SU-DHL-6 (cell line): ENCODE measurements at regions not wholly inside any gene's neighbourhood (a gene's known extent, or its start where the extent isn't known, plus 50 kb on each side); places are given as distances from the start of the nearest gene placed in this dataset.

Experiments used
- H2AFZ ChIP-seq: fragments of 200-600 bp; sonication (generic); 2 replicates; pipeline ENCODE4 v1.6.1; 2014; ENCODE audit warnings: low read depth, mild to moderate bottlenecking, moderate library complexity, mixed read lengths, antibody characterized with exemption, low read length; ENCODE audit not compliant: severe bottlenecking
- H3F3A ChIP-seq: fragments of 200-600 bp; shearing (Covaris generic); 2 replicates; pipeline ENCODE4 v1.6.0; 2016; ENCODE audit warnings: antibody characterized with exemption, mild to moderate bottlenecking; ENCODE audit not compliant: insufficient read depth
- H3K27ac ChIP-seq: fragments of 200-600 bp; sonication (generic); 2 replicates; pipeline ENCODE4 v1.5.1; 2016; ENCODE audit warnings: low read depth, mild to moderate bottlenecking, low read length, moderate library complexity, mixed read lengths
- H3K27me3 ChIP-seq: fragments of 200-600 bp; sonication (generic), shearing (Covaris generic); 2 replicates; pipeline ENCODE4 v1.6.0; 2014; ENCODE audit warnings: mild to moderate bottlenecking, low read length
- H3K36me3 ChIP-seq: fragments of 200-600 bp; sonication (generic); 2 replicates; pipeline ENCODE4 v1.6.1; 2014; ENCODE audit warnings: mild to moderate bottlenecking, low read length, mixed read lengths
- H3K4me2 ChIP-seq: fragments of 300-600, 200-600 bp; shearing (Covaris generic), sonication (generic); 2 replicates; pipeline ENCODE4 v1.6.0; 2014; ENCODE audit warnings: low read length, low read depth, mild to moderate bottlenecking; ENCODE audit not compliant: poor library complexity, severe bottlenecking
- H3K4me3 ChIP-seq: fragments of 200-600 bp; sonication (generic); 2 replicates; pipeline ENCODE4 v1.5.1; 2014; ENCODE audit warnings: antibody characterized with exemption, low read length, mild to moderate bottlenecking, mixed read lengths; ENCODE audit not compliant: insufficient read depth, poor library complexity, severe bottlenecking
- H3K79me2 ChIP-seq: fragments of 200-600 bp; sonication (generic); 2 replicates; pipeline ENCODE4 v1.6.1; 2014; ENCODE audit warnings: mild to moderate bottlenecking, low read length, moderate library complexity; ENCODE audit not compliant: insufficient read depth
- H3K9ac ChIP-seq: fragments of 200-600 bp; sonication (generic); 2 replicates; pipeline ENCODE4 v1.7.0; 2014; ENCODE audit warnings: mild to moderate bottlenecking, low read length
- H3K9me2 ChIP-seq: fragments of 200-600 bp; sonication (generic); replicated peaks from 2 replicates; pipeline ENCODE4 v1.6.1; 2014; ENCODE audit warnings: low read length; ENCODE audit not compliant: insufficient read depth
- H3K9me3 ChIP-seq: fragments of 200-600 bp; sonication (generic); 2 replicates; pipeline ENCODE4 v1.6.1; 2014; ENCODE audit warnings: low read length, mixed read lengths; ENCODE audit not compliant: insufficient read depth
- H4K20me1 ChIP-seq: fragments of 200-600 bp; sonication (generic); 2 replicates; pipeline ENCODE4 v1.6.1; 2014; ENCODE audit warnings: low read depth, mild to moderate bottlenecking, antibody characterized with exemption, low read length, moderate library complexity, mixed read lengths
- CTCF ChIP-seq: fragments of 200-600 bp; sonication (generic); IDR thresholded peaks from one replicate; pipeline ENCODE4 v1.5.1; 2017; ENCODE audit warnings: antibody characterized with exemption, mild to moderate bottlenecking, low read length, moderate library complexity; ENCODE audit not compliant: insufficient read depth, poor library complexity, severe bottlenecking
- EZH2phosphoT487 ChIP-seq: fragments of 200-600 bp; sonication (generic), shearing (Covaris generic); conservative IDR thresholded peaks from 2 replicates; pipeline ENCODE4 v1.6.1; 2018; ENCODE audit warnings: mild to moderate bottlenecking, antibody characterized with exemption, low read length, moderate library complexity, mixed read lengths

GRCh38 chr2:125318740-125319139, 1293.7 kb downstream of the CNTNAP5 start:
- no peak overlapping the region for H2AFZ ChIP-seq
- no peaks in the 10 kb centered on the region for H3K27me3 ChIP-seq
- no peak overlapping the region for H3K4me3 ChIP-seq
- no peaks in the 10 kb centered on the region for H3K9me3 ChIP-seq
- no peak overlapping the region for H3K4me2 ChIP-seq
- TF ChIP-seq CTCF (no peak), EZH2phosphoT487 (no peak)
- H3K36me3 ChIP-seq = no peaks in the 10 kb centered on the region
- H3K27ac ChIP-seq = no peak overlapping the region
- no peaks in the 10 kb centered on the region for H4K20me1 ChIP-seq
- H3K9me2 ChIP-seq = no peaks in the 10 kb centered on the region
- H3K79me2 ChIP-seq = no peaks in the 10 kb centered on the region
- no peak overlapping the region for H3K9ac ChIP-seq
- no peaks in the 10 kb centered on the region for H3F3A ChIP-seq

GRCh38 chr2:125324273-125324672, 1299.2 kb downstream of the CNTNAP5 start:
- H2AFZ ChIP-seq = no peak overlapping the region
- no peak overlapping the region for H3K4me3 ChIP-seq
- no peak overlapping the region for H3K4me2 ChIP-seq
- no peaks in the 10 kb centered on the region for H3K9me3 ChIP-seq
- H3K9me2 ChIP-seq = no peaks in the 10 kb centered on the region
- no peaks in the 10 kb centered on the region for H4K20me1 ChIP-seq
- no peak overlapping the region for H3K27ac ChIP-seq
- no peaks in the 10 kb centered on the region for H3K36me3 ChIP-seq
- no peak for TF ChIP-seq CTCF
- no peak for TF ChIP-seq EZH2phosphoT487
- H3K9ac ChIP-seq = no peak overlapping the region
- H3F3A ChIP-seq = no peaks in the 10 kb centered on the region
- H3K79me2 ChIP-seq = no peaks in the 10 kb centered on the region
- no peaks in the 10 kb centered on the region for H3K27me3 ChIP-seq

GRCh38 chr2:125330133-125330532, 1305.0 kb downstream of the CNTNAP5 start:
- Histone ChIP-seq H3K9ac (no peak overlapping the region), H3K27me3 (no peaks in the 10 kb centered on the region), H3F3A (no peaks in the 10 kb centered on the region), H3K79me2 (no peaks in the 10 kb centered on the region), H3K27ac (no peak overlapping the region), H3K9me2 (no peaks in the 10 kb centered on the region), H3K4me3 (no peak overlapping the region), H2AFZ (no peak overlapping the region), H3K4me2 (no peak overlapping the region), H3K9me3 (no peaks in the 10 kb centered on the region), H4K20me1 (no peaks in the 10 kb centered on the region), H3K36me3 (no peaks in the 10 kb centered on the region)
- TF ChIP-seq CTCF (no peak), EZH2phosphoT487 (no peak)
